SK-N-SH treated with all-trans-retinoic acid at 6 μM for 48 hours (cell line): ENCODE measurements at regions not wholly inside any gene's neighbourhood (a gene's known extent, or its start where the extent isn't known, plus 50 kb on each side); places are given as distances from the start of the nearest gene placed in this dataset.
"Not testable (repeated sequence)": the region's sequence is repeated elsewhere in the genome, so short reads cannot be mapped to it uniquely, and the experiment has no call there.

Experiments used
- ATAC-seq: fragments of 200-7000 bp; cut with Tn5 transposase; 3 replicates; pipeline ENCODE4 v1.9.1; 2020; ENCODE audit warnings: mild to moderate bottlenecking, moderate library complexity
- ZFP3 ChIP-seq: fragments of 250-450 bp; sonication (Bioruptor Pico); IDR thresholded peaks from 2 replicates; pipeline ENCODE4 v1.5.0; 2020; ENCODE audit warnings: mild to moderate bottlenecking, moderate library complexity

GRCh38 chr7:75201606-75202079, 109.3 kb downstream of the GTF2IRD2B start:
- peak; percentile 33 for ATAC-seq

GRCh38 chr7:75205367-75206085, 113.1 kb downstream of the GTF2IRD2B start:
- ATAC-seq: not testable (repeated sequence)

GRCh38 chr7:75215460-75215859, 123.1 kb downstream of the GTF2IRD2B start:
- ATAC-seq: not testable (repeated sequence)

DNA sequence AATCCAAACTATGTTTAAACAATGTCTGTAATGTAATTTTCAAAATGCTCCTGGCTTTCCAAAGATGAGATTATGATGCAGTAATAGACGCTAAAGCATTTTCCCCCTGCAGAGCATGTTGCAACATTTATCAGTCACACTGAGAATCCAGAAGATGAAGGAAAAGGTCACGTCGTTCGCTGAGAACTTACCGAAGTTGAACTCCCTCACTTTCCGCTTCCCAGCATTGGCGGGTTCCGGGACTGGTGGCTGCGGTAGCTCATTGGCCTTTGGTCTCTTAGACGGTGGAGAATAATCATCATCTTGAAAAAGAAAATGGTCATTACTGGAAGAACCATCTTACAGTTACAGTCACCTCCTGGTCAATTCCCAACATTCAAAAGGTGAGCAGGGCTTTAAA, 124.6 kb downstream of the GTF2IRD2B start:
- ATAC-seq: not testable (repeated sequence)

- not testable (repeated sequence) for ATAC-seq
Observed at GRCh38 chr7:75226102-75226501, 133.7 kb downstream of the GTF2IRD2B start.

- not testable (repeated sequence) for ATAC-seq
Observed at GRCh38 chr7:75229558-75229957, 137.2 kb downstream of the GTF2IRD2B start.

DNA sequence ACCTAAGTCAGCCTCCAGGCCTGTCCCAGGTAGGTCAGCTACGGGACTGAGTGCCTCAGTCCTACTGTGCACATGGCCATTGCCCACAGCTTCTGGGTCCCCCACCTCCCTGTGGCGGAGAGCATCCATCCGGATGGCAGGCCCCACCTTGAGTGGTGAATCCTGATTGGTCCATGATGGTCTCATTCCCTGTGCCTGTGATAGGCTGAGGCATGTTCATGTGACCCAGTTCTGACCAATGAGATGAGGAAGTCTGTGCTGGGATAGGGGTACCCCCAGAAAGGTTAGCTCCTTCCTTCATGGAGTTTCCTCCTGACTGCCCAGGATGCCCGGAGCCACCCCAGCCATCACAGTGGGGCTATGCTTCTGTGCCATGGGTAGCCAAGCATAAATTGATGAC, 138.2 kb downstream of the GTF2IRD2B start:
- ATAC-seq: peak; percentile 48

DNA sequence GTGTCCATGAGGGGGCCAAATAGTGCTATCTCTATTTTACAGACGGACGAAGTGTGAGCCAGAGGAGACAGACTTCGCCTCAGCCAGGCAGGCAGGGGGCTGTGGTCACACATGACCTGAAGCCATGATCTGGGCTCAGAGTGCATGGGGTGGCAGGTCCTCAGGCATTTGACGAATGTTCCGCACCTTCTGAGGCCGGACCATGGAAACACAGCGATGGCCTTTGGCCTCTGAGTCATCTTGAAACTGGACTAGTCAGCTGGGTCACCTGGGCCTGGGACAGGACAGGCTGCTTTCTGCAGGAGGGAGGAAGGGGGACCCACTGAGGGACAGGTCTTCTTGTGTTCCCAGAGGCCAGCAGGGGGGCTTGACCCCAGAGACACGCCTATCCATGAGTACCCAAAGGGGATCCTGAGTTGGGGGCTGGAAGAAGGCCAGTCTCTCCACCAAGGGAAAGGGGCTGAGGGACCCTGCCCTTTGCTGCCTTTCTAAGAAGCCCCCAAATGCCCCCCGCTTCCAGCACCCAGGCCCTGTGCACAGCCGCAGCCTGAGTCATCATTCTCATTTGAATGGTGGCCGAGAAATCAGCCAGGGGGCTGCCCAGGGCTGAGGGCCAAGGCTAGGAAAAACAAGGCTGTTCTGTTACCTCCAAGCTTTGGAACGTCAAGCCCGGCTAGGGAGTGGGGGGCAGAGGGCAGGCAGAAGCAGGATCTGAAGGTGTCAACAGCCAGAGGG, 142.9 kb downstream of the GTF2IRD2B start:
- ATAC-seq: peak; percentile 25

DNA sequence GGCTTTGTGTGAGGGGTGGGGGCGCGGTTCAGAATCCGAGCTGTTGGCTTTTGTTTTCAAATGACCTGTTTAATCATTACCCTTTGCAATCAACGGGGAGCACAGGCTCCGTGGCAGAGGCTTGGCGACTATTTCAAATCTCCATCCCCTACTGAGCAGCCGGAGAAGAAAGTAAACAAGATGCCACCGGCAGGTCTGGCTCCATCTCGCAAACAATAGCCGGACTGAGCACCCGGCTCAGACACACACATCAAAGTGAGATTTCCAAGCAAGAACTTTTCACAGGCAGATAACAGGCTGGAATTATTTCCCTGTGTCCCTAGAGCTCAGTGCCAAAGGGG, 143.4 kb downstream of the GTF2IRD2B start:
- peak; percentile 31 for ATAC-seq

GRCh38 chr7:75237255-75238187, 145.1 kb downstream of the GTF2IRD2B start:
- ATAC-seq: peak; percentile 78
- TF ChIP-seq ZFP3 (CRISPR knock-in tag): peak; percentile 85

GRCh38 chr7:75238309-75238708, 145.9 kb downstream of the GTF2IRD2B start:
- ATAC-seq: not testable (repeated sequence)

GRCh38 chr7:75243638-75244037, 151.2 kb downstream of the GTF2IRD2B start:
- ATAC-seq: not testable (repeated sequence)

GRCh38 chr7:75248216-75248615, 147.2 kb upstream of the TRIM73 start:
- ATAC-seq: not testable (repeated sequence)

DNA sequence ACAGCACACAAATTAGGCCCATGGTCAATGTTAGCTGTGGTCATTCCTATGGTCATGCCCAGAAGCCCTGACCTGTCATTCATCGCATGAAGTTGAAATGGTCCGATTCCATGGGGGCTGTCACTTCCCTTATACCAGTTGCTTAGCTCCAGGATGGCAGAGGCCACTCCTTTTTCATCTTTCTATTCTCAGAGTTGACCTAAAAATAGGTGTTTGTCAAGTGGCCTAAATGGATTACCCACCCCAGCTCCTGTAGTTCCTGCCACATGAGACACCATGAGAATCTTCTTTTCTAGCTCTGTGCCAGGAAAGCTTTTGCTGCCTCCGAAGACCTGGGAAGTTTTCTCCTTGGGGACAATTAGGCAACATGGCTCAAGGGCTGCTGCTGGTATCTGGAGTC, 141.2 kb upstream of the TRIM73 start:
- ATAC-seq: not testable (repeated sequence)

- peak; percentile 28; the same call in 1 of the 3 replicates for ATAC-seq
Observed at GRCh38 chr7:75257442-75257841, 138.0 kb upstream of the TRIM73 start.

GRCh38 chr7:75259454-75260003, 135.9 kb upstream of the TRIM73 start:
- ATAC-seq: not testable (repeated sequence)

DNA sequence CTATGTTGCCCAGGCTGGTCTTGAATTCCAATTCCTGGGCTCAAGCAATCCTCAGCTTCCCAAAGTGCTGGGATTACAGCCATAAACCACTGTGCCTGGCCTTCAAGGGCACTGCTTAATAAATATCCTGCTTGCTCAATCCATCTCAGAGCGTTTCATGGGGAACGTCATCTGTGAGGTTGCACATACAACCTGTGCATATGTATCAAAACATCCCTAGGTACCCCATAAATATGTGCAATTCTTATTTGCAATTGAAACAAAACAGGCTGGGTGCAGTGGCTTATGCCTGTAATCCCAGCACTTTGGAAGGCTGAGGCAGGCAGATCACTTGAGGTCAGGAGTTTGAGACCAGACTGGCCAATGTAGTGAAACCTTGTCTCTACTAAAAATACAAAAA, 133.8 kb upstream of the TRIM73 start:
- ATAC-seq: not testable (repeated sequence)

- ATAC-seq: peak; percentile 96
Observed at GRCh38 chr7:75268158-75268557, 127.3 kb upstream of the TRIM73 start.

- not testable (repeated sequence) for ATAC-seq
Observed at GRCh38 chr7:75269159-75269558, 126.3 kb upstream of the TRIM73 start.

DNA sequence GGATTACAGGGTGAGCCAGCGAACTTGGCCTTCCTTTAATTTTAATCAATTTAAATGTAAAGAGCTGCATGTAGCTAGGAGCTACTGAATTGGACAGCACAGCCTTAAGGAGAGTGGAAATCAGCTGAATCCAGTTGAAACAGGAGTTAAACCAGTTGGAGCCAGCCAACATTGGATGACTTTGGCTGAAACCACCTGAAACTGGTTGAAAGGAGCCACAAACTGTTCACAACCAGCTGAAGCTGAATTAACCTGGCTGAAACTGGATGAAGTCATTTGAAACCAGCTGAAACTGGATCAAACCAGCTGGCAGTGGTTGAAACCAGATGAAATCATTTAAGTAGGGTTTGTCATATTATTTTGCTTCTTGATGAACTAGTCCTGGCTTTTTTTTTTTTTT, 121.3 kb upstream of the TRIM73 start:
- ATAC-seq: 0 out of 3 replicates have a peak, but pooled peaks have one; percentile 26
